IgD-negative memory B cell (primary cell): ENCODE measurements at regions not wholly inside any gene's neighbourhood (a gene's known extent, or its start where the extent isn't known, plus 50 kb on each side); places are given as distances from the start of the nearest gene placed in this dataset.

Source experiments
- H3K27ac Mint-ChIP-seq, 3 donors: one replicate each; pipeline ENCODE4 v1.8.0; 2020 to 2022; ENCODE audit warnings: mild to moderate bottlenecking in 3 of 3, mixed read lengths in 3 of 3, moderate library complexity in 1 of 3
- H3K27me3 Mint-ChIP-seq: one replicate; pipeline ENCODE4 v1.8.0; 2021; ENCODE audit warnings: mixed read lengths
- H3K36me3 Mint-ChIP-seq: one replicate; pipeline ENCODE4 v1.8.0; 2020; ENCODE audit warnings: mild to moderate bottlenecking, mixed read lengths
- H3K4me1 Mint-ChIP-seq, 3 donors: one replicate each; pipeline ENCODE4 v1.8.0; 2020 to 2022; ENCODE audit warnings: mixed read lengths in 3 of 3, mild to moderate bottlenecking in 1 of 3
- H3K4me3 Mint-ChIP-seq, 4 donors: one replicate each; pipeline ENCODE4 v1.8.0; 2020 to 2022; ENCODE audit warnings: mild to moderate bottlenecking in 4 of 4, mixed read lengths in 4 of 4, moderate library complexity in 3 of 4
- H3K9me3 Mint-ChIP-seq, 3 donors: one replicate each; pipeline ENCODE4 v1.8.0; 2020 to 2021; ENCODE audit warnings: mixed read lengths in 3 of 3, mild to moderate bottlenecking in 1 of 3

- Mint-ChIP-seq H3K36me3 (no peaks in the 10 kb centered on the region), H3K9me3 (peaks cover 0 to 5% (median 4%) of the 10 kb centered on the region in 3 donors), H3K4me1 (no peaks in the 10 kb centered on the region), H3K4me3 (no peak overlapping the region), H3K27me3 (no peaks in the 10 kb centered on the region), H3K27ac (no peak overlapping the region)
Observed at GRCh38 chr10:57723305-57723704, 544.4 kb downstream of the IPMK start.

GRCh38 chr10:57716884-57717283, 550.8 kb downstream of the IPMK start:
- Mint-ChIP-seq H3K36me3 (no peaks in the 10 kb centered on the region), H3K4me1 (no peaks in the 10 kb centered on the region), H3K27me3 (no peaks in the 10 kb centered on the region), H3K4me3 (no peak overlapping the region), H3K27ac (no peak overlapping the region), H3K9me3 (peaks cover 0 to 5% (median 4%) of the 10 kb centered on the region in 3 donors)

- no peaks in the 10 kb centered on the region for H3K36me3 Mint-ChIP-seq
- H3K9me3 Mint-ChIP-seq: peaks cover 0 to 5% (median 5%) of the 10 kb centered on the region in 3 donors
- no peaks in the 10 kb centered on the region for H3K4me1 Mint-ChIP-seq
- H3K27ac Mint-ChIP-seq: no peak overlapping the region
- no peak overlapping the region for H3K4me3 Mint-ChIP-seq
- H3K27me3 Mint-ChIP-seq: no peaks in the 10 kb centered on the region
Observed at GRCh38 chr10:57715233-57715632, 552.5 kb downstream of the IPMK start.

GRCh38 chr10:57707300-57707658, 560.4 kb downstream of the IPMK start:
- Mint-ChIP-seq H3K4me1 (no peaks in the 10 kb centered on the region), H3K36me3 (no peaks in the 10 kb centered on the region), H3K4me3 (no peak overlapping the region), H3K9me3 (peaks cover 0 to 1% (median 0%) of the 10 kb centered on the region in 3 donors), H3K27ac (no peak overlapping the region), H3K27me3 (no peaks in the 10 kb centered on the region)

GRCh38 chr10:57706576-57707299, 561.0 kb downstream of the IPMK start:
- no peaks in the 10 kb centered on the region for H3K27me3 Mint-ChIP-seq
- H3K4me1 Mint-ChIP-seq: no peaks in the 10 kb centered on the region
- no peak overlapping the region for H3K4me3 Mint-ChIP-seq
- no peaks in the 10 kb centered on the region for H3K36me3 Mint-ChIP-seq
- H3K27ac Mint-ChIP-seq: no peak overlapping the region
- H3K9me3 Mint-ChIP-seq: peaks cover 0 to 1% (median 0%) of the 10 kb centered on the region in 3 donors

GRCh38 chr10:57706016-57706415, 561.7 kb downstream of the IPMK start:
- no peak overlapping the region for H3K27ac Mint-ChIP-seq
- H3K9me3 Mint-ChIP-seq: peaks cover 0 to 1% (median 0%) of the 10 kb centered on the region in 3 donors
- no peaks in the 10 kb centered on the region for H3K36me3 Mint-ChIP-seq
- no peaks in the 10 kb centered on the region for H3K4me1 Mint-ChIP-seq
- H3K27me3 Mint-ChIP-seq: no peaks in the 10 kb centered on the region
- H3K4me3 Mint-ChIP-seq: no peak overlapping the region

GRCh38 chr10:57699944-57700343, 567.8 kb downstream of the IPMK start:
- H3K9me3 Mint-ChIP-seq: peaks cover 0 to 2% (median 2%) of the 10 kb centered on the region in 3 donors
- no peak overlapping the region for H3K27ac Mint-ChIP-seq
- H3K4me3 Mint-ChIP-seq: no peak overlapping the region
- no peaks in the 10 kb centered on the region for H3K4me1 Mint-ChIP-seq
- H3K36me3 Mint-ChIP-seq: no peaks in the 10 kb centered on the region
- no peaks in the 10 kb centered on the region for H3K27me3 Mint-ChIP-seq

GRCh38 chr10:57696641-57697040, 571.1 kb downstream of the IPMK start:
- H3K27ac Mint-ChIP-seq: no peak overlapping the region
- H3K4me1 Mint-ChIP-seq: no peaks in the 10 kb centered on the region
- no peaks in the 10 kb centered on the region for H3K27me3 Mint-ChIP-seq
- peaks cover 0 to 2% (median 2%) of the 10 kb centered on the region in 3 donors for H3K9me3 Mint-ChIP-seq
- H3K36me3 Mint-ChIP-seq: no peaks in the 10 kb centered on the region
- H3K4me3 Mint-ChIP-seq: no peak overlapping the region

- Mint-ChIP-seq H3K4me1 (no peaks in the 10 kb centered on the region), H3K9me3 (peaks cover 0 to 4% (median 2%) of the 10 kb centered on the region in 3 donors)
Observed at GRCh38 chr10:57694956-57695608, 572.6 kb downstream of the IPMK start.

GRCh38 chr10:57692255-57692980, 575.3 kb downstream of the IPMK start:
- Mint-ChIP-seq H3K9me3 (peaks cover 0 to 3% (median 0%) of the 10 kb centered on the region in 3 donors), H3K27ac (no peak overlapping the region), H3K4me3 (no peak overlapping the region), H3K36me3 (no peaks in the 10 kb centered on the region), H3K27me3 (no peaks in the 10 kb centered on the region), H3K4me1 (no peaks in the 10 kb centered on the region)

More at GRCh38 chr10:57694956-57695608, 572.6 kb downstream of the IPMK start:
- Mint-ChIP-seq H3K27ac (no peak overlapping the region), H3K36me3 (no peaks in the 10 kb centered on the region), H3K4me3 (no peak overlapping the region), H3K27me3 (no peaks in the 10 kb centered on the region)

GRCh38 chr10:57689596-57690297, 577.9 kb downstream of the IPMK start:
- Mint-ChIP-seq H3K27ac (no peak overlapping the region), H3K27me3 (no peaks in the 10 kb centered on the region), H3K36me3 (no peaks in the 10 kb centered on the region), H3K9me3 (peaks cover 0 to 3% (median 0%) of the 10 kb centered on the region in 3 donors), H3K4me3 (no peak overlapping the region), H3K4me1 (no peaks in the 10 kb centered on the region)

GRCh38 chr10:57679916-57680315, 587.8 kb downstream of the IPMK start:
- Mint-ChIP-seq H3K9me3 (peaks cover 0 to 4% (median 0%) of the 10 kb centered on the region in 3 donors), H3K4me3 (no peak overlapping the region), H3K27me3 (peaks cover 1% of the 10 kb centered on the region), H3K36me3 (no peaks in the 10 kb centered on the region), H3K27ac (no peak overlapping the region), H3K4me1 (no peaks in the 10 kb centered on the region)

- Mint-ChIP-seq H3K27ac (no peak overlapping the region), H3K27me3 (no peaks in the 10 kb centered on the region), H3K9me3 (peaks cover 0 to 4% (median 0%) of the 10 kb centered on the region in 3 donors), H3K4me1 (peaks cover 0 to 1% (median 0%) of the 10 kb centered on the region in 3 donors), H3K36me3 (no peaks in the 10 kb centered on the region), H3K4me3 (no peak overlapping the region)
Observed at GRCh38 chr10:57675125-57675524, 592.6 kb downstream of the IPMK start.

GRCh38 chr10:57673446-57673960, 594.2 kb downstream of the IPMK start:
- Mint-ChIP-seq H3K27ac (no peak overlapping the region), H3K9me3 (peaks cover 0 to 4% (median 0%) of the 10 kb centered on the region in 3 donors), H3K27me3 (no peaks in the 10 kb centered on the region), H3K4me3 (no peak overlapping the region), H3K36me3 (no peaks in the 10 kb centered on the region), H3K4me1 (peaks cover 0 to 1% (median 0%) of the 10 kb centered on the region in 3 donors)

- Mint-ChIP-seq H3K4me1 (no peaks in the 10 kb centered on the region), H3K9me3 (no peaks in the 10 kb centered on the region), H3K4me3 (no peak overlapping the region), H3K27ac (no peak overlapping the region), H3K27me3 (peaks cover 2% of the 10 kb centered on the region), H3K36me3 (no peaks in the 10 kb centered on the region)
Observed at GRCh38 chr10:57664815-57665214, 602.9 kb downstream of the IPMK start.
